GM23338 (cell line): ENCODE measurements at regions not wholly inside any gene's neighbourhood (a gene's known extent, or its start where the extent isn't known, plus 50 kb on each side); places are given as distances from the start of the nearest gene placed in this dataset.

ENCODE experiments used
- ATAC-seq: fragments of 200-7000 bp; cut with Tn5 transposase; 3 replicates; pipeline ENCODE4 v1.9.1; 2020
- DNase-seq: peaks from one replicate; pipeline ENCODE4 v3.0.0-alpha.2; 2015; ENCODE audit warnings: low spot score
- H2AFZ ChIP-seq: fragments of 200-600 bp; sonication (generic); 2 replicates; pipeline ENCODE4 v1.8.0; 2016; ENCODE audit warnings: antibody characterized with exemption, mild to moderate bottlenecking, moderate library complexity
- H3F3A ChIP-seq: fragments of 200-600 bp; sonication (generic); replicated peaks from 2 replicates; pipeline ENCODE4 v1.8.0; 2017; ENCODE audit warnings: antibody characterized with exemption, mixed run types, low read depth
- H3K27ac ChIP-seq: fragments of 200-600 bp; sonication (generic); 2 replicates; pipeline ENCODE4 v1.6.1; 2016; ENCODE audit warnings: low read depth
- H3K27me3 ChIP-seq: fragments of 200-600 bp; sonication (generic); 2 replicates; pipeline ENCODE4 v1.8.0; 2016; ENCODE audit warnings: mild to moderate bottlenecking, mixed run types, moderate library complexity; ENCODE audit not compliant: insufficient read depth
- H3K36me3 ChIP-seq: fragments of 200-600 bp; sonication (generic); 2 replicates; pipeline ENCODE4 v1.8.0; 2016; ENCODE audit warnings: mild to moderate bottlenecking; ENCODE audit not compliant: insufficient read depth
- H3K4me1 ChIP-seq: fragments of 200-600 bp; sonication (generic); 2 replicates; pipeline ENCODE4 v1.8.0; 2016; ENCODE audit warnings: mild to moderate bottlenecking, moderate library complexity; ENCODE audit not compliant: insufficient read depth
- H3K4me2 ChIP-seq: fragments of 200-600 bp; sonication (generic); 2 replicates; pipeline ENCODE4 v1.7.1; 2017; ENCODE audit warnings: mixed run types
- H3K4me3 ChIP-seq: fragments of 200-600 bp; sonication (generic); 2 replicates; pipeline ENCODE4 v1.6.1; 2016; ENCODE audit warnings: mixed run types
- H3K79me2 ChIP-seq: fragments of 200-600 bp; sonication (generic); replicated peaks from 2 replicates; pipeline ENCODE4 v1.8.0; 2017; ENCODE audit warnings: mild to moderate bottlenecking; ENCODE audit not compliant: insufficient read depth
- H3K9me2 ChIP-seq: fragments of 200-600 bp; sonication (generic); 2 replicates; pipeline ENCODE4 v1.8.0; 2017; ENCODE audit not compliant: insufficient read depth
- H4K20me1 ChIP-seq: fragments of 200-600 bp; sonication (generic); replicated peaks from 2 replicates; pipeline ENCODE4 v1.8.0; 2017; ENCODE audit warnings: mild to moderate bottlenecking; ENCODE audit not compliant: insufficient read depth
- H3K27ac Mint-ChIP-seq: 2 replicates; pipeline ENCODE4 v1.8.0; 2020; ENCODE audit warnings: inconsistent platforms, mild to moderate bottlenecking, moderate library complexity, mixed read lengths
- H3K27me3 Mint-ChIP-seq: 3 replicates; pipeline ENCODE4 v1.8.0; 2022; ENCODE audit warnings: low read depth, mild to moderate bottlenecking, moderate library complexity, mixed read lengths, inconsistent platforms; ENCODE audit not compliant: insufficient read depth, poor library complexity
- H3K36me3 Mint-ChIP-seq: 3 replicates; pipeline ENCODE4 v1.8.0; 2021; ENCODE audit warnings: low read depth, mild to moderate bottlenecking, inconsistent platforms, moderate library complexity, mixed read lengths
- H3K4me1 Mint-ChIP-seq: 3 replicates; pipeline ENCODE4 v1.8.0; 2020; ENCODE audit warnings: mild to moderate bottlenecking, inconsistent platforms, mixed read lengths
- H3K4me3 Mint-ChIP-seq: 3 replicates; pipeline ENCODE4 v1.8.0; 2021; ENCODE audit warnings: moderate library complexity, mild to moderate bottlenecking, inconsistent platforms, mixed read lengths
- H3K9me3 Mint-ChIP-seq: 3 replicates; pipeline ENCODE4 v1.8.0; 2020; ENCODE audit warnings: moderate library complexity, mild to moderate bottlenecking, inconsistent platforms, mixed read lengths
- EZH2phosphoT487 ChIP-seq: fragments of 200-600 bp; sonication (generic); IDR thresholded peaks from one replicate; pipeline ENCODE4 v1.8.1; 2018; ENCODE audit warnings: antibody characterized with exemption; ENCODE audit not compliant: unreplicated experiment
- JUNB ChIP-seq: IDR thresholded peaks from one replicate; pipeline ENCODE4 v1.6.1; 2016; ENCODE audit warnings: antibody characterized with exemption; ENCODE audit not compliant: unreplicated experiment
- STAT1 ChIP-seq: IDR thresholded peaks from one replicate; pipeline ENCODE4 v1.6.1; 2016; ENCODE audit warnings: antibody characterized with exemption; ENCODE audit not compliant: unreplicated experiment
- TF ChIP-seq, protein P1 (sequence below): IDR thresholded peaks from one replicate; pipeline ENCODE4 v1.6.1; 2018; ENCODE audit warnings: antibody characterized with exemption; ENCODE audit not compliant: unreplicated experiment
- TF ChIP-seq, protein P2 (sequence below), 2 experiments: fragments of 200-600 bp in 1 of 2; sonication (generic) in 1 of 2; conservative IDR thresholded peaks; 2 replicates each; pipeline versions ENCODE4 v1.5.1 to v1.6.1; 2016 to 2017; ENCODE audit warnings: antibody characterized with exemption in 2 of 2, low read depth in 2 of 2, mild to moderate bottlenecking in 2 of 2, moderate library complexity in 1 of 2
- TF ChIP-seq, protein P3 (sequence below): IDR thresholded peaks from 2 replicates; pipeline ENCODE4 v1.6.1; 2016; ENCODE audit warnings: antibody characterized with exemption

DNA sequence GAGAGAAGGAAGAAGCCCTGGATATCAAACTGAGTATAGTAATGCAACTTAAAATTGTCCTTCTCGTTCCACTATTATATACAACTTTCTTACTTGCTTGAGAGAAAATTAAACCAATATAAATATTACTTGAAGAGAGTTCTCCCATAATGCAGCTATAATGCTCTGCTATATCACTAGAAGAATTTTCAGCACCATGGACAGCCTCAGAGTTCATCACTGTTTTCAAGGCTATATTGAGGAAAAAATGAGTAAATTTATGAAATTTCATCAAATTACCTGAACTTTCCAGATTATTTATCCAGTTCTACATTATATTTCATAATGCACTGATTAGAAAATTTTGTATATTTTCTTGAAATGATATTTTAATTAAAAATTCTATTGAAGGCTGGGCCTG is 1053.5 kb upstream of the FAM98A start:
- TF ChIP-seq JUNB, result no peak
- TF ChIP-seq, protein P1, sequence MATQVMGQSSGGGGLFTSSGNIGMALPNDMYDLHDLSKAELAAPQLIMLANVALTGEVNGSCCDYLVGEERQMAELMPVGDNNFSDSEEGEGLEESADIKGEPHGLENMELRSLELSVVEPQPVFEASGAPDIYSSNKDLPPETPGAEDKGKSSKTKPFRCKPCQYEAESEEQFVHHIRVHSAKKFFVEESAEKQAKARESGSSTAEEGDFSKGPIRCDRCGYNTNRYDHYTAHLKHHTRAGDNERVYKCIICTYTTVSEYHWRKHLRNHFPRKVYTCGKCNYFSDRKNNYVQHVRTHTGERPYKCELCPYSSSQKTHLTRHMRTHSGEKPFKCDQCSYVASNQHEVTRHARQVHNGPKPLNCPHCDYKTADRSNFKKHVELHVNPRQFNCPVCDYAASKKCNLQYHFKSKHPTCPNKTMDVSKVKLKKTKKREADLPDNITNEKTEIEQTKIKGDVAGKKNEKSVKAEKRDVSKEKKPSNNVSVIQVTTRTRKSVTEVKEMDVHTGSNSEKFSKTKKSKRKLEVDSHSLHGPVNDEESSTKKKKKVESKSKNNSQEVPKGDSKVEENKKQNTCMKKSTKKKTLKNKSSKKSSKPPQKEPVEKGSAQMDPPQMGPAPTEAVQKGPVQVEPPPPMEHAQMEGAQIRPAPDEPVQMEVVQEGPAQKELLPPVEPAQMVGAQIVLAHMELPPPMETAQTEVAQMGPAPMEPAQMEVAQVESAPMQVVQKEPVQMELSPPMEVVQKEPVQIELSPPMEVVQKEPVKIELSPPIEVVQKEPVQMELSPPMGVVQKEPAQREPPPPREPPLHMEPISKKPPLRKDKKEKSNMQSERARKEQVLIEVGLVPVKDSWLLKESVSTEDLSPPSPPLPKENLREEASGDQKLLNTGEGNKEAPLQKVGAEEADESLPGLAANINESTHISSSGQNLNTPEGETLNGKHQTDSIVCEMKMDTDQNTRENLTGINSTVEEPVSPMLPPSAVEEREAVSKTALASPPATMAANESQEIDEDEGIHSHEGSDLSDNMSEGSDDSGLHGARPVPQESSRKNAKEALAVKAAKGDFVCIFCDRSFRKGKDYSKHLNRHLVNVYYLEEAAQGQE, result peak; percentile 75
- H3K4me3 ChIP-seq, result no peak overlapping the region
- no peaks in the 10 kb centered on the region for H4K20me1 ChIP-seq
- no peak for ATAC-seq
- H3K36me3 ChIP-seq, result no peaks in the 10 kb centered on the region
- Mint-ChIP-seq H3K4me1 (peaks cover 3% of the 10 kb centered on the region), H3K27me3 (no peaks in the 10 kb centered on the region), H3K4me3 (no peak overlapping the region), H3K36me3 (no peaks in the 10 kb centered on the region), H3K27ac (no peak overlapping the region), H3K9me3 (peaks cover 11% of the 10 kb centered on the region; the same call in 2 of the 3 replicates)
- H3K4me2 ChIP-seq, result no peak overlapping the region
- DNase-seq, result peak; percentile 48
- H3K27me3 ChIP-seq, result no peaks in the 10 kb centered on the region
- no peak overlapping the region for H3K27ac ChIP-seq
- H3F3A ChIP-seq, result no peaks in the 10 kb centered on the region
- H3K9me2 ChIP-seq, result no peaks in the 10 kb centered on the region
- H2AFZ ChIP-seq, result no peak overlapping the region
- H3K79me2 ChIP-seq, result no peaks in the 10 kb centered on the region
- no peaks in the 10 kb centered on the region for H3K4me1 ChIP-seq

DNA sequence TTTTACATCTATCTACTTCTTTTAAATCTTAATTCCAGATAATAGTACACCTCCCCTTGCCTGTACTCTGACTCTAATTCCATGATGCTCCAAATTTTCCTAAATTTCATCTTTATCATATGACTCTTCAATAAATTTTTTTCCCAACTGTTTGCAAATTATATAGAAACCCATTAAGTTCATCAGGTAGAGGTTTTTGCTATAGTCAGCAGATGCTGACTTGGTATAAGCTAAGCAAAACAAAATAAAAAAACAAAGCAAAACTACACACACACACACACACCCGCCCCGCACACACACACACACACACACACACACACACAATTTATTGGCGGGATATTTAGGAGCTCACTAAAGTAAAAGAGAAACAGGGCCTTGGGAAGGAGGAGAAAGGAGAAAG is 1047.8 kb upstream of the FAM98A start:
- H3K27me3 Mint-ChIP-seq, result no peaks in the 10 kb centered on the region
- H3K4me2 ChIP-seq, result no peak overlapping the region
- no peaks in the 10 kb centered on the region for H3K9me2 ChIP-seq
- H3K4me3 Mint-ChIP-seq, result no peak overlapping the region
- H4K20me1 ChIP-seq, result no peaks in the 10 kb centered on the region
- H3K27ac ChIP-seq, result no peak overlapping the region
- H3K36me3 Mint-ChIP-seq, result no peaks in the 10 kb centered on the region
- no peak overlapping the region for H2AFZ ChIP-seq
- DNase-seq (no peak), ATAC-seq (no peak)
- H3K4me1 ChIP-seq, result no peaks in the 10 kb centered on the region
- peaks cover 3% of the 10 kb centered on the region for H3K4me1 Mint-ChIP-seq
- no peaks in the 10 kb centered on the region for H3K79me2 ChIP-seq
- no peaks in the 10 kb centered on the region for H3K36me3 ChIP-seq
- H3F3A ChIP-seq, result no peaks in the 10 kb centered on the region
- peaks cover 8% of the 10 kb centered on the region; the same call in 2 of the 3 replicates for H3K9me3 Mint-ChIP-seq
- H3K27ac Mint-ChIP-seq, result no peak overlapping the region
- H3K4me3 ChIP-seq, result no peak overlapping the region
- H3K27me3 ChIP-seq, result no peaks in the 10 kb centered on the region
- TF ChIP-seq EZH2phosphoT487 (no peak), STAT1 (no peak)
- TF ChIP-seq, protein P2, sequence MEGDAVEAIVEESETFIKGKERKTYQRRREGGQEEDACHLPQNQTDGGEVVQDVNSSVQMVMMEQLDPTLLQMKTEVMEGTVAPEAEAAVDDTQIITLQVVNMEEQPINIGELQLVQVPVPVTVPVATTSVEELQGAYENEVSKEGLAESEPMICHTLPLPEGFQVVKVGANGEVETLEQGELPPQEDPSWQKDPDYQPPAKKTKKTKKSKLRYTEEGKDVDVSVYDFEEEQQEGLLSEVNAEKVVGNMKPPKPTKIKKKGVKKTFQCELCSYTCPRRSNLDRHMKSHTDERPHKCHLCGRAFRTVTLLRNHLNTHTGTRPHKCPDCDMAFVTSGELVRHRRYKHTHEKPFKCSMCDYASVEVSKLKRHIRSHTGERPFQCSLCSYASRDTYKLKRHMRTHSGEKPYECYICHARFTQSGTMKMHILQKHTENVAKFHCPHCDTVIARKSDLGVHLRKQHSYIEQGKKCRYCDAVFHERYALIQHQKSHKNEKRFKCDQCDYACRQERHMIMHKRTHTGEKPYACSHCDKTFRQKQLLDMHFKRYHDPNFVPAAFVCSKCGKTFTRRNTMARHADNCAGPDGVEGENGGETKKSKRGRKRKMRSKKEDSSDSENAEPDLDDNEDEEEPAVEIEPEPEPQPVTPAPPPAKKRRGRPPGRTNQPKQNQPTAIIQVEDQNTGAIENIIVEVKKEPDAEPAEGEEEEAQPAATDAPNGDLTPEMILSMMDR (conservative IDR thresholded peaks at IDR 0.05; ENCODE audit: low read depth in 2 of 2), result no peak
- TF ChIP-seq, protein P3, sequence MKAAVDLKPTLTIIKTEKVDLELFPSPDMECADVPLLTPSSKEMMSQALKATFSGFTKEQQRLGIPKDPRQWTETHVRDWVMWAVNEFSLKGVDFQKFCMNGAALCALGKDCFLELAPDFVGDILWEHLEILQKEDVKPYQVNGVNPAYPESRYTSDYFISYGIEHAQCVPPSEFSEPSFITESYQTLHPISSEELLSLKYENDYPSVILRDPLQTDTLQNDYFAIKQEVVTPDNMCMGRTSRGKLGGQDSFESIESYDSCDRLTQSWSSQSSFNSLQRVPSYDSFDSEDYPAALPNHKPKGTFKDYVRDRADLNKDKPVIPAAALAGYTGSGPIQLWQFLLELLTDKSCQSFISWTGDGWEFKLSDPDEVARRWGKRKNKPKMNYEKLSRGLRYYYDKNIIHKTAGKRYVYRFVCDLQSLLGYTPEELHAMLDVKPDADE, result no peak
- TF ChIP-seq, protein P1, result no peak
